ENCODE measurements at regions not wholly inside any gene's neighbourhood (a gene's known extent, or its start where the extent isn't known, plus 50 kb on each side); places are given as distances from the start of the nearest gene placed in this dataset.

DNA sequence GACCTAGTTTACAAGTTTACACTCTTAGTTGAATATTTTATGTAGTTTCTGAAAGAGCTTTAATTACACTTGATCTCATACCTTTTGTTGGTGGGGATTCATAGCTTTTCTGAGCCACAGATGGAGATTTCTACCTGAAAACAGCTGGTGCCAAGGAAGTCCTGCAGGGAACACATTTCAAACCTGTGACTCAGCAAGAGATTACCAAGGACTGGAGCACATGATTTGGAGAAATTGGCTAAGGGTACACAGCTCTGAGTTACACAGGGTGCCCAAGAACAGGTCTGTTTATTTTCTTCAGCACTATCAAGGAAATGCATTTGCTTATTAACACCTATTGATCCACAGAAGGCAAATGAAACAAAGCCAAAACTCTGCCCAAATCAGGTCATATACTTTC, 691.5 kb downstream of the KCTD8 start:
- TF ChIP-seq, protein P1, sequence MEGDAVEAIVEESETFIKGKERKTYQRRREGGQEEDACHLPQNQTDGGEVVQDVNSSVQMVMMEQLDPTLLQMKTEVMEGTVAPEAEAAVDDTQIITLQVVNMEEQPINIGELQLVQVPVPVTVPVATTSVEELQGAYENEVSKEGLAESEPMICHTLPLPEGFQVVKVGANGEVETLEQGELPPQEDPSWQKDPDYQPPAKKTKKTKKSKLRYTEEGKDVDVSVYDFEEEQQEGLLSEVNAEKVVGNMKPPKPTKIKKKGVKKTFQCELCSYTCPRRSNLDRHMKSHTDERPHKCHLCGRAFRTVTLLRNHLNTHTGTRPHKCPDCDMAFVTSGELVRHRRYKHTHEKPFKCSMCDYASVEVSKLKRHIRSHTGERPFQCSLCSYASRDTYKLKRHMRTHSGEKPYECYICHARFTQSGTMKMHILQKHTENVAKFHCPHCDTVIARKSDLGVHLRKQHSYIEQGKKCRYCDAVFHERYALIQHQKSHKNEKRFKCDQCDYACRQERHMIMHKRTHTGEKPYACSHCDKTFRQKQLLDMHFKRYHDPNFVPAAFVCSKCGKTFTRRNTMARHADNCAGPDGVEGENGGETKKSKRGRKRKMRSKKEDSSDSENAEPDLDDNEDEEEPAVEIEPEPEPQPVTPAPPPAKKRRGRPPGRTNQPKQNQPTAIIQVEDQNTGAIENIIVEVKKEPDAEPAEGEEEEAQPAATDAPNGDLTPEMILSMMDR (conservative IDR thresholded peaks at IDR 0.05; ENCODE audit: low read depth, low read length), result no peak
- no peak for TF ChIP-seq EZH2 (IDR thresholded peaks at IDR 0.05; ENCODE audit: borderline replicate concordance, low read depth, low read length, poor library complexity, severe bottlenecking)
